ENCODE measurements at regions not wholly inside any gene's neighbourhood (a gene's known extent, or its start where the extent isn't known, plus 50 kb on each side); places are given as distances from the start of the nearest gene placed in this dataset.
A peak's percentile ranks its signal among the peaks of the same experiment; 100 is the strongest.

GRCh38 chr3:116767726-116768125 is 58.1 kb downstream of the TUSC7 start:
- no peak for DNase-seq (ENCODE audit: low read depth in 2 of 2)

GRCh38 chr3:116770815-116771450 is 61.4 kb downstream of the TUSC7 start:
- peak in 1 of 2 experiments; percentile 24 for DNase-seq (ENCODE audit: low read depth in 2 of 2)

GRCh38 chr3:116776880-116777785 is 67.6 kb downstream of the TUSC7 start:
- no peak for DNase-seq (ENCODE audit: low read depth in 2 of 2)

- no peak for DNase-seq (ENCODE audit: low read depth in 2 of 2)
Measured at GRCh38 chr3:116785226-116785625, 75.6 kb downstream of the TUSC7 start.

- no peak for DNase-seq (ENCODE audit: low read depth in 2 of 2)
Measured at GRCh38 chr3:116802651-116803050, 93.1 kb downstream of the TUSC7 start.

GRCh38 chr3:116806351-116806750 is 96.8 kb downstream of the TUSC7 start:
- no peak for DNase-seq (ENCODE audit: low read depth in 2 of 2)

GRCh38 chr3:116808725-116809124 is 99.1 kb downstream of the TUSC7 start:
- no peak for DNase-seq (ENCODE audit: low read depth in 2 of 2)

GRCh38 chr3:116809208-116809607 is 99.6 kb downstream of the TUSC7 start:
- no peak for DNase-seq (ENCODE audit: low read depth in 2 of 2)

- DNase-seq (ENCODE audit: low read depth in 2 of 2) = no peak
Measured at GRCh38 chr3:116811754-116812153, 102.2 kb downstream of the TUSC7 start.

GRCh38 chr3:116812949-116813348 is 103.4 kb downstream of the TUSC7 start:
- no peak for DNase-seq (ENCODE audit: low read depth in 2 of 2)

GRCh38 chr3:116815321-116815720 is 105.7 kb downstream of the TUSC7 start:
- DNase-seq (ENCODE audit: low read depth in 2 of 2) = no peak

GRCh38 chr3:116815831-116816588 is 106.4 kb downstream of the TUSC7 start:
- DNase-seq (ENCODE audit: low read depth in 2 of 2) = no peak

- no peak for DNase-seq (ENCODE audit: low read depth in 2 of 2)
Measured at GRCh38 chr3:116821371-116821770, 111.8 kb downstream of the TUSC7 start.

GRCh38 chr3:116824208-116824607 is 114.6 kb downstream of the TUSC7 start:
- DNase-seq (ENCODE audit: low read depth in 2 of 2) = no peak

GRCh38 chr3:116833202-116833601 is 123.6 kb downstream of the TUSC7 start:
- DNase-seq (ENCODE audit: low read depth in 2 of 2) = no peak

- DNase-seq (ENCODE audit: low read depth in 2 of 2) = no peak
Measured at GRCh38 chr3:116834816-116835215, 125.2 kb downstream of the TUSC7 start.

- no peak for DNase-seq (ENCODE audit: low read depth in 2 of 2)
Measured at GRCh38 chr3:116835658-116836057, 126.1 kb downstream of the TUSC7 start.

- DNase-seq (ENCODE audit: low read depth in 2 of 2) = no peak
Measured at GRCh38 chr3:116836286-116836685, 126.7 kb downstream of the TUSC7 start.

GRCh38 chr3:116837483-116837882 is 127.9 kb downstream of the TUSC7 start:
- no peak for DNase-seq (ENCODE audit: low read depth in 2 of 2)

GRCh38 chr3:116841003-116841735 is 131.6 kb downstream of the TUSC7 start:
- DNase-seq (ENCODE audit: low read depth in 2 of 2) = no peak

GRCh38 chr3:116842254-116842957 is 132.8 kb downstream of the TUSC7 start:
- no peak for DNase-seq (ENCODE audit: low read depth in 2 of 2)
